Cardiac fibroblast (primary cell): ENCODE measurements at regions not wholly inside any gene's neighbourhood (a gene's known extent, or its start where the extent isn't known, plus 50 kb on each side); places are given as distances from the start of the nearest gene placed in this dataset.
A peak's percentile ranks its signal among the peaks of the same experiment; 100 is the strongest.

Experiments
- DNase-seq, 2 donors: peaks; one replicate each; pipeline versions ENCODE4 v3.0.0 to v3.0.0-alpha.2; 2010; ENCODE audit warnings: low read depth in 2 of 2
- H3K4me3 ChIP-seq, 2 donors: replicated peaks in 1 of 2; 1 replicate in 1 of 2; 2 replicates in 1 of 2; pipeline ENCODE4 v1.5.1; 2011; ENCODE audit warnings: low read depth in 2 of 2, low read length in 2 of 2, mild to moderate bottlenecking in 2 of 2, moderate library complexity in 1 of 2
- CTCF ChIP-seq: IDR thresholded peaks from one replicate; pipeline ENCODE4 v1.5.1; 2011; ENCODE audit warnings: low read depth, mild to moderate bottlenecking, low read length, inconsistent platforms

GRCh38 chr1:64358692-64359091 lies 111.2 kb upstream of the CACHD1 start:
- DNase-seq: no peak
- TF ChIP-seq CTCF: no peak
- H3K4me3 ChIP-seq: no peak overlapping the region

GRCh38 chr1:64361974-64362373 lies 108.0 kb upstream of the CACHD1 start:
- DNase-seq: no peak
- TF ChIP-seq CTCF: no peak
- no peak overlapping the region for H3K4me3 ChIP-seq

DNA sequence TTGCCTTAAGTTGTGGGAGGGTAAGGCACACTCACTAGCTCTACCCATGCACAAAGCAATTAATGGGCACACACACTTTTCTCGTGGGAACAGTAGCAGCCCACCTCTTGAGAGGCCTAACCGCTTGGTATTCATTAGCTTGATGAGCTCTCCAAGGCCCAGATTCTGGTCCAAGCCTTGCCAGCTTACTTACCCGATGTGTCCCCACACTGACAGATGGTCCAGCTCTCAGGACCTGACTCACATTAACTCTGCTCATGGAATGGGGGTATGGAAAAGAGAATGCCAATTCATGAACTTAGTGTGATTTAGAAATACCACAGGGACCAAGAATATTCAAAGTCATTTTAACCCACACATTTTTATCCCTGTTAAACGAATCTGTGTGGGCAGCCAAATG lies 106.8 kb upstream of the CACHD1 start:
- H3K4me3 ChIP-seq: no peak overlapping the region
- no peak for DNase-seq
- TF ChIP-seq CTCF: no peak

DNA sequence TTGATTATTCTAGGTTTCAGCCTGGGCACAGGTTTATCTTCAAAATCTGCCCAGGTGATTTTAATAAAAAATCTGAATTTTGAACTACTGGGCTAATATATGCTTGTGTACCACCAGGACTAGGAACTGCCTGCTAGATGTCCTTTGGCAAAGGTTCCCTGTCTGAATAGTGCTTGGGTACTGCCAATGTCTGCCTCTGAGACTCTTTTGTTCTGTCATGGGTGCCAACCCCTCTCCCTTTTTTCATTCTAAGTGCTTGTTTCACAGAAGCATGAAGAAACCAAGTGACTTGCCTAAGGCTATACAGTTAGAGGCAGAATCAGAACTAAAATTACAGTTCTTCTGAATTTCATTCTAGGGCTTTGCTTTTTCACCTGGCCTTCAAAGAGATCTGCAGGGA lies 106.3 kb upstream of the CACHD1 start:
- no peak for DNase-seq
- no peak overlapping the region for H3K4me3 ChIP-seq
- no peak for TF ChIP-seq CTCF

GRCh38 chr1:64366821-64367220 lies 103.1 kb upstream of the CACHD1 start:
- TF ChIP-seq CTCF: no peak
- no peak for DNase-seq

DNA sequence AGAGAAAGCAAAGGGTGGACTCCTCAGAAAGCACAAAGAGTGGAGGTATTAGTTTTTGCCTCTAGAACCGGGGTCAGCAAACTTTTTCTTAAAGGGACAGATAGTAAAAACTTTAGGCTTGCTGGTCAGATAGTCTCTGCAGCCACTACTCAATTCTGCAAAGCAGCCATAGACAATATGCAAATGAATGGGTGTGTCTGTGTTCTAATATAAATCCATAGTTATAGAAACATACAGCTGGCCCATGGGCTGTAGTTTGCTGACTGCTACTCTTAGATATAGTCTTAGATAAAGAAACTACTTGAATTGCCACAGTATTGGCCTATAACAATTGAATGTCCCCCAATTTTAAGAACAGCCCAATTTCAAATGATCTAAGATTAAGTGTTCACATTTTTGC lies 101.6 kb upstream of the CACHD1 start:
- no peak for DNase-seq
- TF ChIP-seq CTCF: no peak
- H3K4me3 ChIP-seq: no peak overlapping the region

More at GRCh38 chr1:64366821-64367220, 103.1 kb upstream of the CACHD1 start:
- no peak overlapping the region for H3K4me3 ChIP-seq

DNA sequence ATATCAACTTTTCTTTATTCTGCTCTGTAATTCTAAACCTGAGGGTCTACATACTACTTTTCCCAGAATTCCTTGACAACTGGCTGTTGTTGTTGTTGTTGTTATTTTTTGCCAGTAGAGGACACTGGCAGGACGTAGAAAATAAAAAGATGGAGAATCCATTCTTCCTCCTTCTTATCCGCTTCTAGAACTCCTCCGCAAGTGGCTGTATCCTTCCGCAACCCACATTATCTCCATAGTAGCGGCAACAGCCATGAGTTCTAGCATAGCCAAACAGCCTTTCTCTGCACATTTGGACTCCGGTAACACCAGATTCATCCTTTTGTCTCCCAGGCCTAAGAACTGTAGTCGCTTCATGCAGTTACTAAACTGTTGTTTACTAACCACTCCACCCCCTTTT lies 91.1 kb upstream of the CACHD1 start:
- peak; percentile 11 to 43 for DNase-seq
- peak; percentile 24 for TF ChIP-seq CTCF
- H3K4me3 ChIP-seq: no peak overlapping the region
